ENCODE measurements at regions not wholly inside any gene's neighbourhood (a gene's known extent, or its start where the extent isn't known, plus 50 kb on each side); places are given as distances from the start of the nearest gene placed in this dataset.

GRCh38 chr2:118496870-118497611 is 350.4 kb downstream of the EN1 start:
- Histone ChIP-seq H3K27me3 (ENCODE audit: control insufficient read depth, insufficient read depth, low read length) (no peaks in the 10 kb centered on the region), H3K9me3 (ENCODE audit: control insufficient read depth in 2 of 2, low read length in 2 of 2) (no peaks in the 10 kb centered on the region), H3K4me3 (ENCODE audit: low read depth, low read length) (no peak overlapping the region), H3K4me1 (ENCODE audit: control insufficient read depth, insufficient read depth, low read length, poor library complexity, severe bottlenecking) (no peaks in the 10 kb centered on the region), H3K36me3 (ENCODE audit: control insufficient read depth, insufficient read depth, low read length) (no peaks in the 10 kb centered on the region), H3K27ac (ENCODE audit: insufficient read depth, low read length, poor library complexity, severe bottlenecking) (no peak overlapping the region)
- ATAC-seq (ENCODE audit: low read depth in 2 of 2) (no peak), DNase-seq (no peak)
- no peak overlapping the region for H3K4me3 Mint-ChIP-seq
- H3K27ac Mint-ChIP-seq, result no peak overlapping the region
- H3K4me1 Mint-ChIP-seq, result no peaks in the 10 kb centered on the region
- H3K9me3 Mint-ChIP-seq, result peaks cover 0 to 3% (median 0%) of the 10 kb centered on the region in 7 donors
- H3K27me3 Mint-ChIP-seq, result peaks cover 6% of the 10 kb centered on the region
- no peaks in the 10 kb centered on the region for H3K36me3 Mint-ChIP-seq

- Histone ChIP-seq H3K36me3 (ENCODE audit: control insufficient read depth, insufficient read depth, low read length) (no peaks in the 10 kb centered on the region), H3K27ac (ENCODE audit: insufficient read depth, low read length, poor library complexity, severe bottlenecking) (no peak overlapping the region), H3K4me1 (ENCODE audit: control insufficient read depth, insufficient read depth, low read length, poor library complexity, severe bottlenecking) (no peaks in the 10 kb centered on the region), H3K9me3 (ENCODE audit: control insufficient read depth in 2 of 2, low read length in 2 of 2) (no peaks in the 10 kb centered on the region), H3K27me3 (ENCODE audit: control insufficient read depth, insufficient read depth, low read length) (no peaks in the 10 kb centered on the region), H3K4me3 (ENCODE audit: low read depth, low read length) (no peak overlapping the region)
- ATAC-seq (ENCODE audit: low read depth in 2 of 2) (no peak), DNase-seq (no peak)
- peaks cover 0 to 4% (median 0%) of the 10 kb centered on the region in 7 donors for H3K9me3 Mint-ChIP-seq
- no peaks in the 10 kb centered on the region for H3K36me3 Mint-ChIP-seq
- H3K27ac Mint-ChIP-seq, result no peak overlapping the region
- peaks cover 6% of the 10 kb centered on the region for H3K27me3 Mint-ChIP-seq
- H3K4me1 Mint-ChIP-seq, result no peaks in the 10 kb centered on the region
- no peak overlapping the region for H3K4me3 Mint-ChIP-seq
These were observed 351.0 kb downstream of the EN1 start for GRCh38 chr2:118496467-118496866.

- Mint-ChIP-seq H3K27ac (no peak overlapping the region), H3K36me3 (no peaks in the 10 kb centered on the region), H3K9me3 (peaks cover 0 to 7% (median 2%) of the 10 kb centered on the region in 7 donors), H3K4me1 (no peaks in the 10 kb centered on the region), H3K27me3 (peaks cover 6% of the 10 kb centered on the region), H3K4me3 (no peak overlapping the region)
- Histone ChIP-seq H3K4me3 (ENCODE audit: low read depth, low read length) (no peak overlapping the region), H3K27ac (ENCODE audit: insufficient read depth, low read length, poor library complexity, severe bottlenecking) (no peak overlapping the region), H3K4me1 (ENCODE audit: control insufficient read depth, insufficient read depth, low read length, poor library complexity, severe bottlenecking) (no peaks in the 10 kb centered on the region), H3K9me3 (ENCODE audit: control insufficient read depth in 2 of 2, low read length in 2 of 2) (no peaks in the 10 kb centered on the region), H3K27me3 (ENCODE audit: control insufficient read depth, insufficient read depth, low read length) (no peaks in the 10 kb centered on the region), H3K36me3 (ENCODE audit: control insufficient read depth, insufficient read depth, low read length) (no peaks in the 10 kb centered on the region)
- ATAC-seq (ENCODE audit: low read depth in 2 of 2) (no peak), DNase-seq (no peak)
These were observed 352.2 kb downstream of the EN1 start for GRCh38 chr2:118495290-118495689.

- Histone ChIP-seq H3K4me3 (ENCODE audit: low read depth, low read length) (no peak overlapping the region), H3K36me3 (ENCODE audit: control insufficient read depth, insufficient read depth, low read length) (no peaks in the 10 kb centered on the region), H3K27me3 (ENCODE audit: control insufficient read depth, insufficient read depth, low read length) (no peaks in the 10 kb centered on the region), H3K9me3 (ENCODE audit: control insufficient read depth in 2 of 2, low read length in 2 of 2) (no peaks in the 10 kb centered on the region), H3K27ac (ENCODE audit: insufficient read depth, low read length, poor library complexity, severe bottlenecking) (no peak overlapping the region), H3K4me1 (ENCODE audit: control insufficient read depth, insufficient read depth, low read length, poor library complexity, severe bottlenecking) (no peaks in the 10 kb centered on the region)
- DNase-seq (no peak), ATAC-seq (ENCODE audit: low read depth in 2 of 2) (no peak)
- Mint-ChIP-seq H3K9me3 (peaks cover 0 to 9% (median 2%) of the 10 kb centered on the region in 7 donors), H3K27ac (no peak overlapping the region), H3K36me3 (no peaks in the 10 kb centered on the region), H3K27me3 (peaks cover 10% of the 10 kb centered on the region), H3K4me1 (no peaks in the 10 kb centered on the region), H3K4me3 (no peak overlapping the region)
These were observed 354.2 kb downstream of the EN1 start for GRCh38 chr2:118493213-118493612.

GRCh38 chr2:118492335-118492734 is 355.1 kb downstream of the EN1 start:
- H3K27ac ChIP-seq (ENCODE audit: insufficient read depth, low read length, poor library complexity, severe bottlenecking), result no peak overlapping the region
- no peaks in the 10 kb centered on the region for H3K27me3 ChIP-seq (ENCODE audit: control insufficient read depth, insufficient read depth, low read length)
- H3K4me1 ChIP-seq (ENCODE audit: control insufficient read depth, insufficient read depth, low read length, poor library complexity, severe bottlenecking), result no peaks in the 10 kb centered on the region
- peak in 1 of 3 donors; percentile 13 for DNase-seq
- no peaks in the 10 kb centered on the region for H3K36me3 ChIP-seq (ENCODE audit: control insufficient read depth, insufficient read depth, low read length)
- no peak for ATAC-seq (ENCODE audit: low read depth in 2 of 2)
- H3K9me3 ChIP-seq (ENCODE audit: control insufficient read depth in 2 of 2, low read length in 2 of 2), result no peaks in the 10 kb centered on the region
- Mint-ChIP-seq H3K4me3 (no peak overlapping the region), H3K4me1 (no peaks in the 10 kb centered on the region), H3K27ac (no peak overlapping the region), H3K9me3 (peaks cover 0 to 9% (median 2%) of the 10 kb centered on the region in 7 donors), H3K36me3 (no peaks in the 10 kb centered on the region), H3K27me3 (peaks cover 10% of the 10 kb centered on the region)
- H3K4me3 ChIP-seq (ENCODE audit: low read depth, low read length), result no peak overlapping the region

GRCh38 chr2:118490330-118490729 is 357.1 kb downstream of the EN1 start:
- Histone ChIP-seq H3K27ac (ENCODE audit: insufficient read depth, low read length, poor library complexity, severe bottlenecking) (no peak overlapping the region), H3K4me3 (ENCODE audit: low read depth, low read length) (no peak overlapping the region), H3K4me1 (ENCODE audit: control insufficient read depth, insufficient read depth, low read length, poor library complexity, severe bottlenecking) (no peaks in the 10 kb centered on the region), H3K36me3 (ENCODE audit: control insufficient read depth, insufficient read depth, low read length) (no peaks in the 10 kb centered on the region), H3K9me3 (ENCODE audit: control insufficient read depth in 2 of 2, low read length in 2 of 2) (no peaks in the 10 kb centered on the region), H3K27me3 (ENCODE audit: control insufficient read depth, insufficient read depth, low read length) (no peaks in the 10 kb centered on the region)
- peaks cover 0 to 11% (median 2%) of the 10 kb centered on the region in 7 donors for H3K9me3 Mint-ChIP-seq
- no peak for ATAC-seq (ENCODE audit: low read depth in 2 of 2)
- H3K36me3 Mint-ChIP-seq, result no peaks in the 10 kb centered on the region
- DNase-seq, result no peak
- no peak overlapping the region for H3K27ac Mint-ChIP-seq
- peaks cover 10% of the 10 kb centered on the region for H3K27me3 Mint-ChIP-seq
- no peaks in the 10 kb centered on the region for H3K4me1 Mint-ChIP-seq
- no peak overlapping the region for H3K4me3 Mint-ChIP-seq

GRCh38 chr2:118489712-118490299 is 357.6 kb downstream of the EN1 start:
- Mint-ChIP-seq H3K27me3 (peaks cover 10% of the 10 kb centered on the region), H3K4me3 (no peak overlapping the region), H3K9me3 (peaks cover 0 to 11% (median 2%) of the 10 kb centered on the region in 7 donors), H3K36me3 (no peaks in the 10 kb centered on the region), H3K27ac (no peak overlapping the region), H3K4me1 (no peaks in the 10 kb centered on the region)
- no peaks in the 10 kb centered on the region for H3K36me3 ChIP-seq (ENCODE audit: control insufficient read depth, insufficient read depth, low read length)
- H3K27me3 ChIP-seq (ENCODE audit: control insufficient read depth, insufficient read depth, low read length), result no peaks in the 10 kb centered on the region
- no peaks in the 10 kb centered on the region for H3K9me3 ChIP-seq (ENCODE audit: control insufficient read depth in 2 of 2, low read length in 2 of 2)
- H3K4me3 ChIP-seq (ENCODE audit: low read depth, low read length), result no peak overlapping the region
- no peak overlapping the region for H3K27ac ChIP-seq (ENCODE audit: insufficient read depth, low read length, poor library complexity, severe bottlenecking)
- no peak for DNase-seq
- ATAC-seq (ENCODE audit: low read depth in 2 of 2), result no peak
- H3K4me1 ChIP-seq (ENCODE audit: control insufficient read depth, insufficient read depth, low read length, poor library complexity, severe bottlenecking), result no peaks in the 10 kb centered on the region

GRCh38 chr2:118481299-118481698 is 366.1 kb downstream of the EN1 start:
- no peak overlapping the region for H3K4me3 ChIP-seq (ENCODE audit: low read depth, low read length)
- no peaks in the 10 kb centered on the region for H3K9me3 ChIP-seq (ENCODE audit: control insufficient read depth in 2 of 2, low read length in 2 of 2)
- H3K4me1 ChIP-seq (ENCODE audit: control insufficient read depth, insufficient read depth, low read length, poor library complexity, severe bottlenecking), result no peaks in the 10 kb centered on the region
- no peak overlapping the region for H3K27ac ChIP-seq (ENCODE audit: insufficient read depth, low read length, poor library complexity, severe bottlenecking)
- Mint-ChIP-seq H3K27ac (no peak overlapping the region), H3K27me3 (no peaks in the 10 kb centered on the region), H3K4me3 (no peak overlapping the region), H3K36me3 (no peaks in the 10 kb centered on the region), H3K9me3 (peaks cover 0 to 4% (median 0%) of the 10 kb centered on the region in 7 donors), H3K4me1 (no peaks in the 10 kb centered on the region)
- no peaks in the 10 kb centered on the region for H3K27me3 ChIP-seq (ENCODE audit: control insufficient read depth, insufficient read depth, low read length)
- no peaks in the 10 kb centered on the region for H3K36me3 ChIP-seq (ENCODE audit: control insufficient read depth, insufficient read depth, low read length)
- DNase-seq, result no peak
- no peak for ATAC-seq (ENCODE audit: low read depth in 2 of 2)
